ENCODE measurements at regions not wholly inside any gene's neighbourhood (a gene's known extent, or its start where the extent isn't known, plus 50 kb on each side); places are given as distances from the start of the nearest gene placed in this dataset.

DNA sequence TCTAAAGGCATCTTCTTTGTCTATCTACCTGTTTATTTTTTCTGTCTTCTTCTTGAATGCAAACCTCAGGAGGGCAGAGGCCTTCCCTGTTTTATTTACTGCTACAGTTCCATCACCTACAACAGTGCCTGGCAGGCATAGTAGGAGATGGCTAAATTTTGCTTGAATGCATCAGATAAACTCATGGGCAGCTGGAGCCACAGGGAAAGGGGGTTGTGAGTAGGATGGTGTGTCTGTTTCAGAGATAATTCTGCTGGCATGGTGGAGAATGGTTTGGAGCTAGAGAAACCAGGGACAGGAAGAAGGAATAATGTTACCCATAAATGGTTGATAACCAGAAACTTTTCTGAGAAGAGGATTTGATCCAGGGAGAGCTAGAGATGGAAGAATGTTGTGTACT lies 189.8 kb upstream of the BRINP1 start:
- H3K9me3 Mint-ChIP-seq: no peaks in the 10 kb centered on the region
- no peak overlapping the region for H2BK5ac ChIP-seq (ENCODE audit: insufficient read length, low read length)
- H3K36me3 Mint-ChIP-seq (ENCODE audit: insufficient read depth in 1 of 3, low read depth in 3 of 3): no peaks in the 10 kb centered on the region
- no peaks in the 10 kb centered on the region for H3K79me1 ChIP-seq (ENCODE audit: insufficient read depth, low read depth, low read length, poor library complexity, severe bottlenecking)
- H3K14ac ChIP-seq (ENCODE audit: insufficient read depth, low read length): no peak overlapping the region
- H3K79me2 ChIP-seq (ENCODE audit: insufficient read depth, low read length): no peaks in the 10 kb centered on the region
- no peak overlapping the region for H2AFZ ChIP-seq (ENCODE audit: low read length)
- no peak for DNase-seq
- no peak overlapping the region for H3K9ac ChIP-seq (ENCODE audit: extremely low read depth, insufficient read length, low read length)
- H3K4me2 ChIP-seq (ENCODE audit: insufficient read depth, insufficient read length, low read length): no peak overlapping the region
- H2BK15ac ChIP-seq (ENCODE audit: low read depth, low read length): no peak overlapping the region
- TF ChIP-seq, protein P1, sequence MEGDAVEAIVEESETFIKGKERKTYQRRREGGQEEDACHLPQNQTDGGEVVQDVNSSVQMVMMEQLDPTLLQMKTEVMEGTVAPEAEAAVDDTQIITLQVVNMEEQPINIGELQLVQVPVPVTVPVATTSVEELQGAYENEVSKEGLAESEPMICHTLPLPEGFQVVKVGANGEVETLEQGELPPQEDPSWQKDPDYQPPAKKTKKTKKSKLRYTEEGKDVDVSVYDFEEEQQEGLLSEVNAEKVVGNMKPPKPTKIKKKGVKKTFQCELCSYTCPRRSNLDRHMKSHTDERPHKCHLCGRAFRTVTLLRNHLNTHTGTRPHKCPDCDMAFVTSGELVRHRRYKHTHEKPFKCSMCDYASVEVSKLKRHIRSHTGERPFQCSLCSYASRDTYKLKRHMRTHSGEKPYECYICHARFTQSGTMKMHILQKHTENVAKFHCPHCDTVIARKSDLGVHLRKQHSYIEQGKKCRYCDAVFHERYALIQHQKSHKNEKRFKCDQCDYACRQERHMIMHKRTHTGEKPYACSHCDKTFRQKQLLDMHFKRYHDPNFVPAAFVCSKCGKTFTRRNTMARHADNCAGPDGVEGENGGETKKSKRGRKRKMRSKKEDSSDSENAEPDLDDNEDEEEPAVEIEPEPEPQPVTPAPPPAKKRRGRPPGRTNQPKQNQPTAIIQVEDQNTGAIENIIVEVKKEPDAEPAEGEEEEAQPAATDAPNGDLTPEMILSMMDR (conservative IDR thresholded peaks at IDR 0.05): no peak
- no peak overlapping the region for H3K23ac ChIP-seq (ENCODE audit: insufficient read length, low read depth, low read length)
- H3K4me1 ChIP-seq (ENCODE audit: insufficient read depth, low read length): no peaks in the 10 kb centered on the region
- no peak overlapping the region for H3K4me3 Mint-ChIP-seq
- H2AK5ac ChIP-seq (ENCODE audit: insufficient read length, low read length): no peak overlapping the region
- H4K5ac ChIP-seq (ENCODE audit: insufficient read length, low read depth, low read length): no peak overlapping the region
- H3K27ac Mint-ChIP-seq: no peak overlapping the region
- H3T11ph ChIP-seq (ENCODE audit: low read length): no peak overlapping the region
- no peaks in the 10 kb centered on the region for H3K27me3 Mint-ChIP-seq (ENCODE audit: low read depth)
- no peak overlapping the region for H4K8ac ChIP-seq (replicated peaks; ENCODE audit: insufficient read length, low read depth, low read length)
- H3K27me3 ChIP-seq (ENCODE audit: insufficient read depth, low read length): peaks cover 2% of the 10 kb centered on the region; the same call in 1 of the 2 replicates
- no peaks in the 10 kb centered on the region for H3K9me3 ChIP-seq (ENCODE audit: control insufficient read depth, low read depth, low read length)
- H3K4me1 Mint-ChIP-seq: peaks cover 4 to 8% of the 10 kb centered on the region in 2 experiments
- H2BK120ac ChIP-seq (ENCODE audit: low read depth, low read length, poor library complexity, severe bottlenecking): no peak overlapping the region
- no peak overlapping the region for H2BK20ac ChIP-seq (ENCODE audit: low read depth, low read length, poor library complexity, severe bottlenecking)
- H2BK12ac ChIP-seq (ENCODE audit: insufficient read length, low read depth, low read length): no peak overlapping the region
- no peak overlapping the region for H3K4ac ChIP-seq (ENCODE audit: low read depth, low read length)
- H4K91ac ChIP-seq (ENCODE audit: insufficient read length, low read depth, low read length): no peak overlapping the region
- H4K20me1 ChIP-seq (ENCODE audit: control insufficient read depth, insufficient read depth, insufficient read length): no peaks in the 10 kb centered on the region
- H3K56ac ChIP-seq (ENCODE audit: insufficient read length, low read depth, low read length): no peak overlapping the region
- H3K23me2 ChIP-seq (ENCODE audit: insufficient read length, low read depth, low read length, poor library complexity, severe bottlenecking): no peaks in the 10 kb centered on the region
- H3K18ac ChIP-seq (ENCODE audit: insufficient read length, low read depth, low read length): no peak overlapping the region
- H3K27ac ChIP-seq (ENCODE audit: insufficient read length, low read depth, low read length): no peak overlapping the region

All from H9 (cell line).